ENCODE measurements at regions not wholly inside any gene's neighbourhood (a gene's known extent, or its start where the extent isn't known, plus 50 kb on each side); places are given as distances from the start of the nearest gene placed in this dataset.

DNA sequence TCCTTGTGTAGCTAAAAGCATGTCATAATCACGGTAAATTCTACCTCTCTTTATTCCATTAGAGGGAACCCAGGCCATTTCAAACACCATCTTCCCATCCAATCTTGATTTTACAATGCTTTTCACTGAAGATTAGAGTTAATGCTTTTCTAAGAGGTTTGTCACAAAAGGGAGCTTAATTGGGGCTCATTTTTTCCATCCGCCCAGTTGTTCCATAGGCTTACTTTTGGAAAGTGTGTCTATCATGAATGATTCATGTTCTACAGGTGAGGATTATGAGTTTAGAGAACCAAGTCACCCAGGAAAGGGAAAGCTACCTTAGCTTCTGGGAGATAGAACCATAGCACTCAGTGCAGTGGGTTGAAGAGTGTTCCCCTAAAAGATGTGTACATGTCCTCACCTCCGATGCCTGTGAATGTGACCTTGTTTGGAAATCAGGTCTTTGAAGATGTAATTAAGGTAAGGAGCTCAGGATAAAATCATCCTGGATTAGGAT lies 286.9 kb upstream of the RUNX1 start:
- no peak for DNase-seq

DNA sequence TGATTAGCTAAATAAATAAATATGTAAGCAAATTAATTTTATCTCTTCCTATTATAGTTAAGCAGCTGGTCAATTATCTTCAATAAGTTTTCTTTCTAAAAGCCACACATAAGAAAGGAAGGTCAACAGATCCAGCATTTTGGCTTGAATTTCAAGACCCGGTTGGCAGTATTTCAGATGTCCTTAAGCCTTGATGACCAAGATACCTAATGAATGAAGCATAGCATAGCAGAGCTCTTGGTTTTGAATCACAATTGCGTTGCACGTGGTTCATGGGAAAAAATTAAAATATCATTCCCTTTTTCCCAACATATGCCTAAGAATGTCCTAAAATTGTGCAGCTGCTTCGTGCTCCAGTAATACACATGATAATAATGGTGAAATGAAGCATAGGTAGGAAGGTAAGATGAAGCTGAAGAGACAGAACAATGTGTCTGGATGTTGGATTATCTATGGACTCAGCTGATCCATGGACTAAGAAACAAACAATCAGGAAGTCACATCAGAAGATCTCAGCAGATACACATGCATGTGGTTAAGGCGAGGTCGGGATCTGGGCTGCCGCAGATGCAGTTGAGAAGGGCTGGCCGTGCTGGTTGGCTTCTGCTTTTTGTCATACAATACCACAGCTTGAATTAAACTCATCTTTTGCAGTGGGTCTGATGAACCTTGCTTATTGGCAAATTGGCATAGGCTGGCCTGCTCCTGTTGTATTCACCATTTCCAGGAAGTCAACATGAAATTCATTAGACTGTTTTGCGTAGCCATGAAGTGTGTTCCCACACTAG lies 284.9 kb upstream of the RUNX1 start:
- no peak for DNase-seq

DNA sequence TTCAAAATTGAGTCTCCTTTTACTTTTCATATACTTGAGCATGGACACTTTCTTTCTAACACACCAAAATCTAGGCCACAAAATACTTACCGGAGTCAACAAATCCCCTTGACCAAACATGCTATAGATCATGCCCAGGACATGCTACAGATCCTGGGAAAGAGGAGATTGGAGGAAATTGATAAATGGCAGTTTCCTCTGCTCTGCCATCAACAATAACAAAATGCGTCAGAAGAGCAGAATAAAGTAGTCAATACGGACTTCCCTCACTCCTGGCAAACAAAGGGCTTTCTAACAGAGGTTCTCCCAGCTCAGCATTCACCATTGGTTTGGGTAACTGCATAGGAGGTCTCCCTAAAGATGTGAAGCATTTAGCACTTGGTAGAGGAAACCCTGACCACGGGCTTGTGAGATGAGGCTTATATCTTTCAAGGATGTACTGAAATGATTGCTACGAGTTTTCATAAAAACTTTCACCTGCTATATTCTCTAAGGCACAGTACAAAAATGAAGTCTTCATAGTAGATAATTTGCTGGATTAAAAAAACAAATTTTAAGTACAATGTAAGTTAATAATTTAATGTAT lies 283.8 kb upstream of the RUNX1 start:
- DNase-seq, result no peak

DNA sequence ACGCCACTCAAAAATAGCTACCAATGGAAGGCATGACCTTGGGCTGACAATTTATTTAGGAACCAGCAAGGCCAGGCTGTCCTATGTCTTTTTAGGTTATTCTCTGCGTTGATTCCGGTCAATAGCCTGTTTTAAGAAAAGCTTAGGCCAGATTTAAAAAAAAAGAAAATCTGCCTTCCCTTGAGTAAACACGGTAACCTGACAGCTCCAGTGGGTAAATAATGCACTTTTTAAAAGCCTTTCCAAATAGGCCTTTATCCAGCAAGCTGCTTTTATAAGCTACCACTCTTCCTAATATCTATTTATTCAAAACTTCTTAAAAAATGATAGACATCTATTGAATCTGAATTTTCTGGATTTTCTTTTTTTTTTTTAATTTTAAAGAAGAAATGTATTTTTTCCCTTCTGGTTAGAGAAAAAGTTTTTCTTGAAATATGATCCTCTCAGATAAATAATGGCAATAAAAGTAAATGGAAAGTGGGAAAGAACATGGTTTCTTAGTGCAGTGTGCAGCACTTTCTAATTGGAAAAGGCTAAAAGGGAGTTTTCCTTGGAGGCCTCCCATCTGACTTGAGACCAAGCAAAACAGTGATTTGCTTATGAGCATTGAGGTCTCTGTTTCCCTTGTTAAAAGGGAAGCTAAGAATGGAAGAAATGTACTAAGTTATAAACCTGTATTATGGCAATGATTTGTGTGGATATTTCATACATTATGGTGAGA lies 281.0 kb upstream of the RUNX1 start:
- DNase-seq, result no peak

DNA sequence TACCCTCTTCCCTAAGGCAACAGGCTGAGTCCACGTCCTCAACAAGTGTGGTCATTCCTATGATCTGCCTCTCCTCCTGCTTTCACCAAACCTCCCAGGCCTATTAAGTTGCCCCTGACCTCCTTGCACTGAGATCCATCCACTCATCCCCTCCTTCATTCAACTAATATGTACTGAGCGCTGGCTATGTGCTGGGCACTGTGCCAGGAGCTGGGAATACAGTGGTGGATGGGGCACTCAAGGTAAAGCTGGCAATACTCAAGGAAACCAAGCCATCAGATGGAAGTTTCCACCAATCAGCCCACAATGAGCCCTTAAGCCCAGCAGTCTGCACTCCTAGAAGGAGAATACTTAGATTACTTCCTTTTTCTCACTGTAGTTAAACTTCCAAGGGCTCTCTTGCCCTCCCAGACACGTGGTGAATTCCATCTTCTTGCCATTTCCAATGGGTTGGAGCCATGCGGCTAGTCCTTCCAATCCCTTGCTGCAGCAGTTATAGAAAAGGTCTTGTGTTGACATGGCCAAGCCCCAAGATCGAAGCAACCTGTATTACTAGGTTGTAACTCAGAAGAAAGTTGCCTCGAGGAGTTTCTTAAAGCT lies 279.9 kb upstream of the RUNX1 start:
- DNase-seq, result no peak

DNA sequence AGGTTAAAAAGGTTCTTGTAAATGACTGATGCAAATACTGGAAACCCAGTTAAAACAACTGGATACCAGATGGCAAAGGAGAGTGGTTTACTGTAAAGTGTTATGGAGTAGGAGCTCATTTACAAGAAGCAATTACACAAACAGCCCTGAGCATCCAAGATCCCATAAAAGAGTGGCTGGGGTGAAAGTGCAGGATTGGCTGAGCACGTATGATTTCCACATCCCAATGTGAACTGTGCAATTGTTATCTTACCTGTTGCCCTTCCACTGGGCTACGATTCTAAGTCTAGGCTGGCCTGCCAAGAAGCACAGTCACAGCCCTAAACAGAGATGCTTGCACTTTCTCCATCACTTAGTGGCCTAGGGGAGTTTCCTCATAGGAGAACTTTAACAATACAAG lies 277.6 kb upstream of the RUNX1 start:
- no peak for DNase-seq

DNA sequence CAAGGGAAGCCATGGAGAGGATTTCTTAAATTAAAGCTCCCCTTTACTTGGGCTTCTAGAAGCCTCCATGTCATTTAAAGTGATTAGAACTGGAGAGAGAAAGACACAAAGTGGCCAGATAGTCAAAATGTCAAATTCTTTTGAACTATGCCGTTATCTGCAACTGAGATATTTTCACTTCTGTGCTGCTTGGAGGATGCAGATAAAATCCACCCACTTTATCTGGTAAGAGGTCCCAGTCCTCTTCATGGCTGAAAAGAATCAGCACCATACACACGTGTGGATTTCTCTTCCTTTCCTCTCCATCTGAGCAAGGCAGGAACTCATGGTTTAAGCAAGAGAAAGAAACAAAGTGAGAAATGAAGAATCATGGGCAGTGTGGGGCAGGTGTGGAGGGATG lies 276.9 kb upstream of the RUNX1 start:
- DNase-seq, result no peak

DNA sequence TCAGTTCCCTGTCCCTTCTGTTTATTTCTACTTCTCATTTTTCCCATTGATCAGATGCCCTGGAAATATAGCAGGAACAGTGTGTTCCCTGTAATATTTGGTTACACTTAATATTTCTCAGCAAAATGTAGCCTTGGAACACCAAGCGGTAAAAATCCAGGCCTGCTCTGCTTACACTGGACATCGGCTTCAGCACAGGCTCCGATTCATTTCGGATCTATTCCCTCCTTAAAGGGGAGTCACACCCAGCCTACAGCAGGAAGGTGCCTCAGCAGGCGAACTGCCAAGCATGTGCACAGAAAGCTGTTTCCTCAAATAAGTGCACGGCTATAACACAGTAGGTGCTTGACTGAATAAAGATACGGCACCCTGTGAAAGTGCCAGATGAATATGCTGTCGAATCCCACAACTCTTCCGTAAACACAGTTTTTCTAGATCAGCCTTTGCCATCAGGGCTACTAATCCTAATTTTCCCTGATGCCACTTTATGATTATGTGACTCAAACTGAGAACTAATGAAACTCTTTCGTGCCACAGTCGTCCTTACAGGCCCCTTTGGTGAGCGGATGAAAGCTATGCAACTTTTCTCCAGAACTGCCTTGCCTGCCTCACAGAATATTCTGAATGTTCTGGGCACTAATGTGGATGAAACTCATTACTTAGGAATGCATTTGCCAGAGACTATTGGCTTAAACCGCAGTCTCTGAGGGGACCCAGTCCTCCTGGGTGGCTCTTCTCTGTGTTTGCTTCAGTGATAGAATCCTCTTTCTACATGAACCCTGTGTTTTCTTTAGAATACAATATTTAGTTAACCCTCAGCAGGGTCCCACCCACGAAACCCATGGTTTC lies 275.5 kb upstream of the RUNX1 start:
- no peak for DNase-seq

DNA sequence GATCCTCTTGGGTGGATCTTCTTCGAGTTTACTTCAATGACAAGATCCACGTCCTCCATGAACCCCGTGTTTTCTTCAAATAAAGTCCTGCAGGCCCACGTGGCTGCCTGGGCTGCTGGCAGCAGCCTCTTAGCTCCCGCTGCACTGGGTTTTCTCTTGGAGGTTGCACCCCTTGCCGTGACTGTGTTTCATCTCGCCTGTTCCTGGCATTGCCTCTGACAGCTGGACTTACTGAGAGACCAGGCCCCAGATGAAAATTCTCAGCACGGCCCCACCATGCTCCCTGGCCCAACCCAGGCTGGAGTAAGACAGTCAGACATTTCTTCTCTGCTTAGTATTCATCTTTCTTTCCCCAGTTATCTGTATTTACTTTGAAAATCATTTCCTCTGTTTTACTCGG lies 274.8 kb upstream of the RUNX1 start:
- DNase-seq, result no peak

DNA sequence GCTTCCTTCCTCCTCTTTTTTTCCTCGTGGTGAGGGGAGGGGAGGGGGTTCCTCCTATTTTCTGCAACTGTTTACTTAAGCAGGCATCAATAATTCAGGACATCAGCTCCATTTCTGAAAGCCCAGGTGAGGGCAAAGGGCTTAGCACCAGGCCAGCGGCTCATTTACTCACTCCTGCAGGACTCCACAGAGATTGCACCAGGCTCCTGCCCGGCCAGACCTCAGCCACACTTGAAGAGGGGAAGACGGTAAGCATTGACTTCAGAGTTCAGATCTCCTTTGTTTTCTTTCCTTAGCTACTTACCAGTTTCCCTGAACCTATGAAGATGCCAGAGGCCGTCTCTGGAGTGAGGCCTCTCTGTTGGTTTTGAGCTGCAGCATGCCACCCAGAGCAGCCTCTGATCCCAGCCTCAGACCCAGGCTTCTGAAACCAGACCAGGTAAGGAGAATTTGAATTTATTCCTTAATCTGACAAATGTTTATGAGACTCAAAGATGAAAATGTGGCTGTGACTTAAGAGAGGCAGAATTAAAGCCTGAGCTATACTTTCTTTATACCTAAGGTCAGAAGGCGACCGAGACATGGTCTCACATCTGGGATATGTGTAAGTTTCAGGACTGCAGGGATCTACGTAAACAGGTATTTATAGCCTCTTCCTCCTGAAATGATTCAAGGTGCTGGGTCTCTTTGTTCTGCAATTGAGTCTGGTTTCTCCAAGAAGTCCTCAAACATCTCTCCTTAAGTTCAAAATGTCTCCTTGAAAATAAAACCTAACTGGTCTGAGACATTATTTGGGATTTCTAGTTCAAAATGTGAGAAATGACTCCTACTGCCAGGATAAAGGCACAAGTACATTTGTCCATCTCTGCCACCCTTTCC lies 272.5 kb upstream of the RUNX1 start:
- no peak for DNase-seq

DNA sequence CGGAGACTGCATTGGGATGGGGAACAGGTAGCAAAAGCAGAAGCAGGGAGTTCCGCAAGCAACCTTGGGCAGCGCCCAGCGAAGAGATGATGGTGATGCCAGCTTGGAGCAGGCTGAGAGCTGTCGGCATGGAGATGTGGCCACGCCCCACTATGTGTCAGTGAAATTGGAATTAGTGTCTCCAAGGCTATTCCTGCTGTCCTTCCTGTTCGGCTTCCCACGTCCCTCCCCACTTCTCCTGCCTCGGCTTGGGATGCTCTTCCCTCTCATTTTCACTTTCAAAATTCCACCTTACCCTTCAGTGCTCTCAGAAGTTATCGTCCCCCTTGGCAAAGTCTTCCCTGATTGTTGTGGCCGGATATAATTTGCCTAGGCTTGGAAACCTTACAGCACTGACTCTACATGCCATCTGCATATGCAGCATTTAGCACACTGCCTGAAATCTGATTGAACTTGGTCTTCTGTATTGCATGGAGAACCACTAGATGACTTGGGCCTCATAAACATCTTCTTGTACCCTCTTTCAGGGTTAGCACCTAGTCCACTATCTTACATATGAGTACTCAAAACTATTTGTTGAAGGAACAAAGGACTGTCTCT lies 270.7 kb upstream of the RUNX1 start:
- no peak for DNase-seq

DNA sequence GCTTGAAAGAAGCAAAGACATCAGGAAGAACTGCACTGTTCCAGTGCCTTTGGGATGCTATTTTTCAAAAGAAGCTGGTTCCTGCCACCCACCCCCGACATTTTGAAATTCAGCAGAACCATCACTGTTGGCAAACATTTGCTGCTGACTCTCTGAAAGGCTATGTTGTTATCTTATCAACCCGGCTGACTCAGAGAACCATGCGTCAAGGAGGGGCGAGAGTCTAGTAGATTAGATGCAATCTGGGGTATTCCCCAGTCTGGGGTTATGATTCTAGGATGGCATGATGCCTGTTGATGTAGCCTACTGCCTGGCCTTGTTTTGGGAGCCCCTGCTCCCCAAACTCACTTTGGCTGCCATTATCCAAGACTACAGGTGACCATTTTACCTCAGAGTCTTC lies 267.8 kb upstream of the RUNX1 start:
- DNase-seq, result no peak

DNA sequence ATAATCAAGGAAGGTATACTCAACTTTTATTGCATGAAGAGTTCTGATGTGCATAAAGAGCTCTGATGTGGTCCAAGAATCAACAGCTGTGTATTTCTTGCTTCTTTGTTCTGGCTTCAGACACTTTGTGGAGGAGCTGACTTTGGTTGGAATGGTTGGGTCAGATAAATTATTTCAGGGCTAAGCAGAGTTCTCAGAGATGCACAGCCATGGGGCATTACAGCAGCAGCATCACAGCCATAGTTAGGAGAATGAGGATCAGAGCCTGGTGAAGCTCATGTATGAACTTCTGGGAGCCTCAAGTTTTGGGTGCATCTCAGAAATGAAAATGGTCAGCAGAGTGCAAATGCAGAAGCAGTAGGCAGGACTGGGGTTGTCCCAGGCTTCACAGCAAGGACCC lies 267.4 kb upstream of the RUNX1 start:
- DNase-seq, result no peak

DNA sequence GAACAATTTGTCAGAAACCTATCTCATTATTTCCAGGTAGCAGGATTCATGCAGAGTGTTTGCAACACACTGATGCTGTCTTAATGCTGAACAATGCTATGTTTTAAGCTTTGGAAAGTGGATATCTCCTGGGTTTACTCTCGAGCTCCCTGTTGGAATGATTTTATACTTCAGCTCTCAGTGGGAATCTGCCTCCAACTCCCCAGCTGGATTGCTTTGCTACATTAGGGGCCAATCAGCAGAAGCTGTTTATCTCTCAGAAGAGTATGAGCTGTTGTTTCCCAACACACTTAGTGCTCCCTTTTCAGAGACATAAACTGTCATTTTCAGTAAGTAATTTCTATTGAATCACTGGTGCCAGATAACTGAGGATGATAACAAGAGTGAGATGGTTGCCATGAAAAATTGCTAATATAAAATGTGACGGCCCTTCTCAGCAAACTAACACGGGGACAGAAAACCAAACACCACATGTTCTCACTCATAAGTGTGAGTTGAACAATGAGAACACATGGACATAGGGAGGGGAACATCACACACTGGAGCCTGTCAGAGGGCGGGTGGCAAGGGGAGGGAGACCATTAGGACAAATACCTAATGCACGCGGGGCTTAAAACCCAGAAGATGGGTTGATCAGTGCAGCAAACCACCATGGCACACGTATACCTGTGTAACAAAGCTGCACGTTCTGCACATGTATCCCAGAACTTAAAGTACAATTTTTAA lies 265.9 kb upstream of the RUNX1 start:
- DNase-seq, result no peak

DNA sequence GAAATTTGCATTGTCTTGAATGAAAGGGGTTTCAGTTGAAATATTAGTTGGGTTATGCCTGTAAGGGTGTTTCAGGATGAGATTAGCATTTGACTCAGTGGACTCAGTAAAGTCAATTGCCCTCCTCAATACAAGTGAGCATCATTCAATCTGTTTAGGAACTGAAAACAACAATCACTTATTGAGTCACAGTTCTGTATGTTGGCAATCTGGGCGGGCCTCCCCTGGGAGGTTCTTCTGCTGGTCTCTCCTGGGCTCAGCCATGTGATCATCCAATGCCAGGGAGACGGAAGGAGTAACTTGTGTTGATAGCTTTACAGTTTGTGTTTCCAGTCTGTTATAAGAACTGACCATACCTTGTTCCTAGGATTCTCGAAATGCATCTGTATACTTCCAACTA lies 262.9 kb upstream of the RUNX1 start:
- DNase-seq, result no peak

DNA sequence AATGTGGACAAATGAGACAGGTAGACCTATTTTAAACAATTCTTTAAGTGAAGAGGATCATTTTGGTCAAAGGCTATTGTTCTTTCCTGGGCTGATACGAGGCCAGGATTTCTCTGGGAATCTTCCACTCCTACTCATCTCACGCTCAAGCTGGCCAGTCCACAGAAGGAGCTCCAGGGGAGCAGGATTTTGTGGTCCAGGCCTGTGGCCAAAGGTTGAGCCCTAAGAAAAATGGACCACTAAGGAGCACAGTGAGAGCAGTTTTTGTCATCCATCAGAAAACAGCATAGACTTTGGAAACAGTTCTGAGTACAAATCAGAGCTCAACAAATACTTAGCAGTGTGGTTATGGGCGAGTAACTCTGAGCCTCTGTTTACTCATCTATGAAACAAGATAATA lies 260.2 kb upstream of the RUNX1 start:
- DNase-seq, result no peak

DNA sequence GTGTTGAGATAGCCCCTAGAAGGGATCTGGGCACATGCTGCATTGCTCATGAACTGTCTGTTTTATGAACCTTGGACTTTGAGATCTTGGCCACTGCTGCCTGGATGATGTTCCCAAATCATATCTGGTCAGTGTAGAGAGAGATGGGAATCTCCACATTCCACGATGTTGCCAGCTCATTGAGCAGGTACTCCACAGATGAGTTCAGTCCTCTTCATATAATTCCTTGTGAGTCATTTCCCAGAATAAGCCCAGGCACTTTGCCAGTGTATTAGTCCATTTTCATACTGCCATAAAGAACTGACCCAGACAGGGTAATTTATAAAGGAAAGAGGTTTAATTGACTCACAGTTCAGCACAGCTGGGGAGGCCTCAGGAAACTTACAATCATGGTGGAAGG lies 254.0 kb upstream of the RUNX1 start:
- no peak for DNase-seq

DNA sequence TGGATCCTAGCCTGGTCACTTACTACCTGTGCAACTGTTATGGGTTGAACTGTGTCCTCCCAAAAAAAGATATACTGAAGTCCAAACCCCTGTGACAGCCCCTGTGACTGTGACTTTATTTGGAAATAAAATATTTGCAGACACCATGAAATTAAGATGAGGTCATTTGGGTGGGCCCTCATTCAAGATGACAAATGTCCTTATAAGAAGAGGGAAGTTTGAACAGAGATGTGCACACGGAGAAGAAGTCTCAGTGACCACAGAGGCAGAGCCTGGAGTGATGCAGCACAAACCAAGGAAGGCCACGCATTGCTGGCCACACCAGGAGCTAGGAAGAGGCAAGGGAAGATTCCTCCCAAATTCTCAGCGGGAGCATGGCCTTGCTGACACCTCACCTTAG lies 249.7 kb upstream of the RUNX1 start:
- DNase-seq, result no peak

DNA sequence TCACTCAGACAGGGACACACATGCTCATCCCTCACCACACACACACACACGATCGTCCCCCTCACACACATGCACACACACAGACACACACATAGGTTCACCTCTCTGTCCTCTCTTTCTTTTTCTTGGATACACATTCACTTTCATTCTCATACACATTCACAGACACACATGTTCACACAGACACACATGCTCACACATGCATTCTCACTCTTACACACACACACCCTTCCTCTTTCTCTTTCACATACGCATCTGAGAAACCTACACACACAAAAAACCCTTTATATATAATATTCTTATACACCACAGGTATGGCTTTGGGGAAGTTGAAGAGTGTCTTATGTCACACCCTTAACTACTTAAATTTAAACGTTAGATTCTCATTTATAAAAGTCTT lies 248.6 kb upstream of the RUNX1 start:
- DNase-seq, result no peak

Data from occipital lobe (tissue), 1 donor.